ENCODE measurements at regions not wholly inside any gene's neighbourhood (a gene's known extent, or its start where the extent isn't known, plus 50 kb on each side); places are given as distances from the start of the nearest gene placed in this dataset.

GRCh38 chr11:70916351-70916750 is 336.0 kb downstream of the SHANK2 start:
- Histone ChIP-seq H3K79me2 (ENCODE audit: insufficient read depth, low read length) (no peaks in the 10 kb centered on the region), H3K27ac (ENCODE audit: low read length) (no peak overlapping the region), H3K4me2 (ENCODE audit: insufficient read depth, low read length) (no peak overlapping the region), H3K36me3 (ENCODE audit: insufficient read depth, low read length) (no peaks in the 10 kb centered on the region), H3K9me3 (ENCODE audit: insufficient read depth, low read length, severe bottlenecking) (peaks cover 5% of the 10 kb centered on the region), H2AFZ (ENCODE audit: low read depth, low read length) (no peak overlapping the region), H3K4me3 (ENCODE audit: low read depth in 1 of 2, low read length in 2 of 2) (no peak overlapping the region), H3K4me1 (ENCODE audit: insufficient read depth, low read length) (no peaks in the 10 kb centered on the region), H3K27me3 (ENCODE audit: insufficient read depth, low read length, poor library complexity) (no peaks in the 10 kb centered on the region), H3K9ac (ENCODE audit: low read depth, low read length) (no peak overlapping the region), H4K20me1 (ENCODE audit: insufficient read depth, low read length) (no peaks in the 10 kb centered on the region)
- TF ChIP-seq EZH2 (IDR thresholded peaks at IDR 0.05; ENCODE audit: borderline replicate concordance, low read depth, low read length, severe bottlenecking), result no peak
- TF ChIP-seq, protein P1, sequence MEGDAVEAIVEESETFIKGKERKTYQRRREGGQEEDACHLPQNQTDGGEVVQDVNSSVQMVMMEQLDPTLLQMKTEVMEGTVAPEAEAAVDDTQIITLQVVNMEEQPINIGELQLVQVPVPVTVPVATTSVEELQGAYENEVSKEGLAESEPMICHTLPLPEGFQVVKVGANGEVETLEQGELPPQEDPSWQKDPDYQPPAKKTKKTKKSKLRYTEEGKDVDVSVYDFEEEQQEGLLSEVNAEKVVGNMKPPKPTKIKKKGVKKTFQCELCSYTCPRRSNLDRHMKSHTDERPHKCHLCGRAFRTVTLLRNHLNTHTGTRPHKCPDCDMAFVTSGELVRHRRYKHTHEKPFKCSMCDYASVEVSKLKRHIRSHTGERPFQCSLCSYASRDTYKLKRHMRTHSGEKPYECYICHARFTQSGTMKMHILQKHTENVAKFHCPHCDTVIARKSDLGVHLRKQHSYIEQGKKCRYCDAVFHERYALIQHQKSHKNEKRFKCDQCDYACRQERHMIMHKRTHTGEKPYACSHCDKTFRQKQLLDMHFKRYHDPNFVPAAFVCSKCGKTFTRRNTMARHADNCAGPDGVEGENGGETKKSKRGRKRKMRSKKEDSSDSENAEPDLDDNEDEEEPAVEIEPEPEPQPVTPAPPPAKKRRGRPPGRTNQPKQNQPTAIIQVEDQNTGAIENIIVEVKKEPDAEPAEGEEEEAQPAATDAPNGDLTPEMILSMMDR (IDR thresholded peaks at IDR 0.05; ENCODE audit: borderline replicate concordance, extremely low read depth, low read length, poor library complexity, severe bottlenecking), result no peak
- ATAC-seq (ENCODE audit: insufficient read depth, low read depth) (no peak), DNase-seq (no peak)

GRCh38 chr11:70918242-70918641 is 334.1 kb downstream of the SHANK2 start:
- H3K36me3 ChIP-seq (ENCODE audit: insufficient read depth, low read length), result no peaks in the 10 kb centered on the region
- no peaks in the 10 kb centered on the region for H3K79me2 ChIP-seq (ENCODE audit: insufficient read depth, low read length)
- ATAC-seq (ENCODE audit: insufficient read depth, low read depth), result no peak
- H3K4me3 ChIP-seq (ENCODE audit: low read depth in 1 of 2, low read length in 2 of 2), result no peak overlapping the region
- no peaks in the 10 kb centered on the region for H3K27me3 ChIP-seq (ENCODE audit: insufficient read depth, low read length, poor library complexity)
- H3K4me1 ChIP-seq (ENCODE audit: insufficient read depth, low read length), result no peaks in the 10 kb centered on the region
- DNase-seq, result no peak
- H4K20me1 ChIP-seq (ENCODE audit: insufficient read depth, low read length), result no peaks in the 10 kb centered on the region
- H2AFZ ChIP-seq (ENCODE audit: low read depth, low read length), result no peak overlapping the region
- no peak overlapping the region for H3K27ac ChIP-seq (ENCODE audit: low read length)
- TF ChIP-seq, protein P1 (IDR thresholded peaks at IDR 0.05; ENCODE audit: borderline replicate concordance, extremely low read depth, low read length, poor library complexity, severe bottlenecking), result no peak
- H3K9ac ChIP-seq (ENCODE audit: low read depth, low read length), result no peak overlapping the region
- H3K4me2 ChIP-seq (ENCODE audit: insufficient read depth, low read length), result no peak overlapping the region
- peaks cover 18% of the 10 kb centered on the region for H3K9me3 ChIP-seq (ENCODE audit: insufficient read depth, low read length, severe bottlenecking)

DNA sequence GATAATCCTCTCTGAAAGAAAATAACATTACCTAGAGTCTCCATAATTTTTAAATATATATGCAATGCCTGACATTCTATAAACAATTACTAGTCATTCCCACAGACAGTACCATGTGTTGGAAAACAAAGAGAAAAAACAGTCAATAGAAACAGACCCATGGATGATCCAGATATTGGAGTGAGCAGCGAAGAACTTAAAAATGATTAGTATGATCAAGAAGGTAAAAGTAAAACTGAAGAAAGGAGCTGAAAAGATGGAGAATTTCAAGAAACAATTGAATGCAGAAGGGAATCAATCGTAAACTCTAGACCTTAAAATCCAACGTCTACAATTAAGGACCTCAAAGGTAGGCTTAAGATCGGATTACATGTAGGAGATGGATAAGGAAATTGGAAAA is 330.6 kb downstream of the SHANK2 start:
- Histone ChIP-seq H4K20me1 (ENCODE audit: insufficient read depth, low read length) (no peaks in the 10 kb centered on the region), H3K9ac (ENCODE audit: low read depth, low read length) (no peak overlapping the region), H3K79me2 (ENCODE audit: insufficient read depth, low read length) (no peaks in the 10 kb centered on the region), H3K4me3 (ENCODE audit: low read depth in 1 of 2, low read length in 2 of 2) (no peak overlapping the region), H2AFZ (ENCODE audit: low read depth, low read length) (no peak overlapping the region), H3K4me2 (ENCODE audit: insufficient read depth, low read length) (no peak overlapping the region), H3K4me1 (ENCODE audit: insufficient read depth, low read length) (no peaks in the 10 kb centered on the region), H3K27ac (ENCODE audit: low read length) (no peak overlapping the region), H3K9me3 (ENCODE audit: insufficient read depth, low read length, severe bottlenecking) (peaks cover 18% of the 10 kb centered on the region), H3K27me3 (ENCODE audit: insufficient read depth, low read length, poor library complexity) (no peaks in the 10 kb centered on the region), H3K36me3 (ENCODE audit: insufficient read depth, low read length) (no peaks in the 10 kb centered on the region)
- DNase-seq (no peak), ATAC-seq (ENCODE audit: insufficient read depth, low read depth) (no peak)
- TF ChIP-seq EZH2 (IDR thresholded peaks at IDR 0.05; ENCODE audit: borderline replicate concordance, low read depth, low read length, severe bottlenecking), result no peak
- TF ChIP-seq, protein P1 (IDR thresholded peaks at IDR 0.05; ENCODE audit: borderline replicate concordance, extremely low read depth, low read length, poor library complexity, severe bottlenecking), result no peak

- peaks cover 18% of the 10 kb centered on the region for H3K9me3 ChIP-seq (ENCODE audit: insufficient read depth, low read length, severe bottlenecking)
These were observed 328.3 kb downstream of the SHANK2 start for GRCh38 chr11:70924108-70924507.

More at GRCh38 chr11:70924108-70924507, 328.3 kb downstream of the SHANK2 start:
- no peaks in the 10 kb centered on the region for H3K4me1 ChIP-seq (ENCODE audit: insufficient read depth, low read length)
- no peak overlapping the region for H3K27ac ChIP-seq (ENCODE audit: low read length)
- TF ChIP-seq EZH2 (IDR thresholded peaks at IDR 0.05; ENCODE audit: borderline replicate concordance, low read depth, low read length, severe bottlenecking), result no peak
- TF ChIP-seq, protein P1 (IDR thresholded peaks at IDR 0.05; ENCODE audit: borderline replicate concordance, extremely low read depth, low read length, poor library complexity, severe bottlenecking), result no peak
- no peaks in the 10 kb centered on the region for H3K27me3 ChIP-seq (ENCODE audit: insufficient read depth, low read length, poor library complexity)
- H3K4me2 ChIP-seq (ENCODE audit: insufficient read depth, low read length), result no peak overlapping the region
- H4K20me1 ChIP-seq (ENCODE audit: insufficient read depth, low read length), result no peaks in the 10 kb centered on the region
- DNase-seq (no peak), ATAC-seq (ENCODE audit: insufficient read depth, low read depth) (no peak)
- no peaks in the 10 kb centered on the region for H3K36me3 ChIP-seq (ENCODE audit: insufficient read depth, low read length)
- H3K79me2 ChIP-seq (ENCODE audit: insufficient read depth, low read length), result no peaks in the 10 kb centered on the region
- no peak overlapping the region for H3K9ac ChIP-seq (ENCODE audit: low read depth, low read length)
- H3K4me3 ChIP-seq (ENCODE audit: low read depth in 1 of 2, low read length in 2 of 2), result no peak overlapping the region
- H2AFZ ChIP-seq (ENCODE audit: low read depth, low read length), result no peak overlapping the region
